GM18873 (cell line): ENCODE measurements at regions not wholly inside any gene's neighbourhood (a gene's known extent, or its start where the extent isn't known, plus 50 kb on each side); places are given as distances from the start of the nearest gene placed in this dataset.

Experiments used
- ATAC-seq: cut with Tn5 transposase; IDR thresholded peaks from one replicate; pipeline ENCODE4 v1.9.1; 2021; ENCODE audit warnings: mild to moderate bottlenecking, moderate library complexity, moderate number of reproducible peaks; ENCODE audit not compliant: unreplicated experiment, low FRiP score

DNA sequence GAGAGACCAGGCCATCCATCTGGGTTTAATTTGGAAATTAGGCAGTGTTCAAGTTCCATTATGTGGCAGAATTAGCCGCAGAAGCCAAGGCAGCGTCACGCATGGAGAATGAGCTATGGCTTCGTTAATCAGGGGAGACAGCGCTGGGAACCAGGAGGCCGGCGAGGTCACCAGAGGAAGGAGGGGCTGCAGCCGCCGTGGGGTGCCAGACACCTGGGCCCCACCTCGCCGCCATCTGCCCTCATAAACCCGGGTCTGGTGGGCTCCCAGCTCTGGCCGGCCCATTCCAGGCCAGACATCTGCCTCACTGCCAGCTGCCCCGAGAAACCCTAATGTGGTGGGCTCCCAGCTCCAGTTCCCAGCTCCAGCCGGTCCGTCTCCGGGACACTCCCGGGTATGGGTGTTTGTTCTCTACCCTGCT is 676.9 kb downstream of the BRD1 start:
- no peak for ATAC-seq

DNA sequence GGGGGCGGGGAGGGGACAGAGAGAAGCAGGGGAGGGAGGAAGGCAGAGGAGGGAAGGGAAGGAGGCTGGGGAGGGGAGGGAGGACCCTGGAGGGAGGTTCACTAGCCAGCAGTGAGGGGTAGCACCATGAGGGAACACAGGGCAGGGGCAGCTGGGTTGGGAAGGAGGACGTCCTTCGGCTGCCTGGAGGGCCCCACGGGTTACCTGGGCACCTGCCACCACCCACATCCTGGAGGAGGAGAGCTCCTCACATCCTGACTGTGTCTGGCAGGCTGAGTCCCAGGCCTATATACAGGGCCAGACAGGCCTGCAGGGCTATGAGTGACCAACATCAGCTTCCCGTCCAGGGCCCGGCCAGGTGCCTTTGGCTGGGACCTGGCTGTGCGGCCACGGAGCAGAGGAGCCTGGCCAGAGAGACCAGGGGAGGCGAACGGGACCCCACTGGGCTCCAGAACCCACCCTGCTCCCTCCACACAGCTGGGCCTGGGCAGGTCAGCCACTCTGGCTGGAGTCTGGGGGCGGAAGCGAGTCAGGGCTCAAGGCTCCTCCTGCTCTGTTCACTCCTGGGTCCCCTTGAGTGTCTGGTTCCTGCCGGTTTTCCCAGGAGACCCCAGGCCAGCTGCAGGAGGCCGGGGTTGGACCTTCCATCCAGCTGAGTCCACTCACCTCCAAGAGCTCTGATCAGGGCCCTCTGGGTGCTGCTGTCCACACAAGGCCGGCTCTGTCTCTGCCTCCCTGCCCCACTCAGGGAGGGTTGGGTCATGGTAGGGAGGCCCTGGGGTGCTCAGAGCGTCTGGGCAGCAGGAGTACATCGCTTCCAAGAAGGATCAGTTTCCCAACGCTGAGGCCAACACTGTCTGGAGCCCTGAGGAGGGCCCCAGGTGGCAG is 677.7 kb downstream of the BRD1 start:
- no peak for ATAC-seq

DNA sequence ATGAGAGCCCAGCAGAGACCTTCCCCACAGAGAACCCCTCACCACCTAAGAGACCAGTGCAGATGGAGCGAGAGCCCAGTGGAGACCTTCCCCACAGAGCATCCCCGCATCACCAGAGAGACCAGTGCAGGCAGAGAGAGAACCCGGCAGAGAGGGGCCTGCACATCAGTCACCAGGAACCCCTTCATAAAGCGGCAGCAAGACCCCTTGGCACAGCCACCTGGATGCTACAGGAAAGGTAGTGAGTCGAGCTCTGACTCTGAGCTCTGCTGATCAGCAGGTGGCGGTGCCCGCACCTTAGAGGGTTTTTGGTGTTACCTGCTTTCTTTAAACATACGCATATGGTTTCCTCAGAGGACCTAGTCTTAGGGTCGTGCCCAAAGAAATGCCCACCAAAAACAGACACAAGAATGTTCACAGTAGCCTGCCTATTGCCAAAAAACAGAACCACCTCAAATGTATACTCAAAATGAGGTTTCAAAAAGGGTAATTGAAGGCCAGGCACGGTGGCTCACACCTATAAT is 678.7 kb downstream of the BRD1 start:
- ATAC-seq = no peak

DNA sequence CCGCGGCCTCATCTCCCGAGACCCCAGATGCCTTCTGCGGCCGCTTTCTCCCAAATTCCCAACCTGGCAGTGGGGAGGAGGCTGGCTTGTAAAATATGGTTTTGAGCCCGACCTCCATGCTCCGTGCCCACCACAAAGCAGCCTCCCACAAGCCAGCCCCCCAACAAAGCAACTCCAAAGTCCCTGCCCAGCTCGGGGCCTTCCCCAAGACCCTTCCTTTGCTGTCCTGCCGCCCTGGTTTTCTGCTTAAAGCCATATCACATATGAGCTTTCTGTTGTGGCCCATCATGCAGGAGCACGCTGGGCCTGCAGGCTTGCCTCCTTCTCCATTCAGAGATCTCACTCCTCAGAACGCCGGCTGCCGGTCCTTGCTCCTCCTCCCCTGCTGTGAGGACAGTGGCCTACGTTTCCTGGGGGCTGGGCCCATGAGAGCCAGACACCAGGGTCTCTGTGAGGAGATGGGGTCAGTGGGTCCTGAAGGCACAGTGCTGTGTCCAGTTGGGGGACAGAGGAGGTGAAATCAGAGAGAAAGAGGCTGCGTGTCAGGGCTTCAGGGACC is 680.0 kb downstream of the BRD1 start:
- ATAC-seq = no peak

DNA sequence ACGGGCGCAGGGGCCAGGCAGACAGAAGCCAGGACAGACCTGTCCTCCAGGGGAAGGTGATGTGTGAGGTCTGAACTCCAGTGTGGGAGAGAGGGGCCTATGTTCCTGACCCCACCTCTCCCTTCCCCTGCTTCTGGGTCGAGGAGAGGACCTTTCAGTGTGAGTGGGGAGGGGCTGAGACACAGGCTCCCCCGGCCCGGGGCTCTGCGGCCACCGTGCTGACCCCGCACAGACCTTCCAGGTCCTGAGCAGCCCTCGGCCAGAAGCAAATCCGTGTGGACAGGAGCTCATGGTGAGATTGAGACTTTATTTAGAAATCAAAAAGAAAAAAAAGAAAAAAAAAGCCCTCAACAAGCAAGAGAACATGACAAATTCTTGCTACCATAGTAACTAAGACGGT is 680.5 kb downstream of the BRD1 start:
- ATAC-seq = no peak

DNA sequence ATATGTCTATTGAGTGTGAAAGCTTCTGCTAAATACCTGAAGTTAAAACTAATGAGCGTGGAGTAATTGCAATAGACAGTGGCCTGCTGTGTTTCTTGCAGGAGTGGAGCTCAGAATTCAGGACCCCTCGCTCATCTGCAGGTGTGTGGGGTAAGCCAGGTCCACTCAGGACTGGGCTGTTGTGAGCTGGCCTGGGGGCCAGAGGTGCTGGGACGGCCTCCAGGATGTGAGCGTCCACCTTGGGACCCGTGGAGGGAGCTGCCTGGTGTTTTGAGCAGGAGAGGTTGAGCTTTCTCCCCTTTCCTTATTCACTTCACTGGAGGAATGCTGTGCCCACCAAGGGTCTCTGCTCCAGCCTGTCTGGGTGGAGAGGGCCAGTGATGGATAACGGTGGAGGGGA is 681.2 kb downstream of the BRD1 start:
- no peak for ATAC-seq

DNA sequence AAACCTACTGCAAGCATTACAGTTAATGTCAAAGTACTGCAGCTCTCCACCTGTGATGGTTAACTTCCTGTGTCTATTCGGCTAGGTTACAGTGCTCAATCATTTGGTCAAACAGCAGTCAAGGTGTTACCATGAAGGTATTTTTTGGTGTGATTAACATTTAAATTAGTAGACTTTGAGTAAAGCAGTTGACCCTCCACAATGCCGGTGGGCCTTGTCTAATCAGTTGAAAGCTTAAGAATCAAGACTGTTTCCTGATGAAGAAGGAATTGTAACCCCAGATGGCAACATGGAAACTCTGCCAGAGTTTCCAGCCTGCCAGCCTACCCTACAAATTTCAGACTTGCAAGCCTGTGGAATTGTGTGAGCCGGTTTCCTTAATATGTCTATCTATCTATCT is 683.9 kb downstream of the BRD1 start:
- ATAC-seq = no peak

DNA sequence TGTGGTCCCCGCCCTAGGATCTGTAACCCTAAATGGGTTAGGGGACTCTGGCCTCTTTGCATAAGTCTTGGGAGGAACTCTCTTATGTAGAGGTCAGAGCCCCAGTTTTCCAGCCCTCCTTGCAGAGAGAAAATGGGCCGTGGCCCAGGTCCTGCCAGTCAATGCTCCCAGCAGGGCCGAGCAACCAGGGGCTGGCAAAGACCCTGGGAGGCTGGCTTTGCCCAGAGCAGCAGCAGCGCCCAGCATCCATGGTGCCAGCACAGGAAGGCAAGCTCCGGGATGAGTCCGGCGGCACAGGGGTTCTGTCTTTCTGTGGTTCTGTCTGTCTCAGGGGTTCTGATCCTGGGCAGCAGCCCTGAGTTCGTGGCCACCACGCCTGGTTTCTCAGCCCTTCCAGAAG is 684.8 kb downstream of the BRD1 start:
- ATAC-seq = no peak

DNA sequence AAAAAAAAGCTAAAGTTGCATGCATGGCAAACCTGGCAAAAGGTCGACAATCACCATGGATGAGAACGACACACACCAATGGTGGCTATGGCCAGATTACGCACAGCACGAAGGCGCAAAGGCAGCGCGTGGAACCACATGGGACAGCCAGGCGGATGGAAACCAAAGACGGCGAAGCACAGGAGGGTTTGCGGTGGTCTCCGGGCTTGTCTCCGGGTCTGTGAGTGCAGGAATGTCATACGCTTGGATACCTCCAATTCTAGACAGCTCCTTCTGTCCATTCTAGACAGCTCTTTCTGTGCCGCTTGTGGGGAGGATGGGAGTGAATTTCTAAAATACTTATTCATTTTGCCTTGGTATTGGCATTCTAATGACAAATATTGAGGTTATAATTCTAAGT is 685.4 kb downstream of the BRD1 start:
- no peak for ATAC-seq

DNA sequence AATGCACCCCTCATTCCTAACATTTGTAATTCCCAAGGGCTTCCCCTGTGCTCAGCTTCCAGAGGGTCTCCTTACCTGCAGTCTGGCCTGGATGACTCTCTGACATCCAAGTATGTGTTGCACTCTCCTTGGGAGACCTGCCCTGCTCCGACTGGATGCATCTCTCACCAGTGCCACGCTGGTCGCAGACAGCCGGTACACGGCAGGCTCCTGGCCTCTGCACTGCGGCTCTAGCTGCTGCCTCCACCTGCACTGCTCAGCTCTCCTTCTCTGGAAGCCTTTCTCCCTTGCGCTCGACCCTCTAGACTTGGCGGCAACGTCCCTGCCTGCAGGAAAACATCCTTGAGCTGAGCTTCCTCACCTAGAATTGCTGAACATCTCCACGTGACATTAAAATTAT is 685.9 kb downstream of the BRD1 start:
- ATAC-seq = no peak

DNA sequence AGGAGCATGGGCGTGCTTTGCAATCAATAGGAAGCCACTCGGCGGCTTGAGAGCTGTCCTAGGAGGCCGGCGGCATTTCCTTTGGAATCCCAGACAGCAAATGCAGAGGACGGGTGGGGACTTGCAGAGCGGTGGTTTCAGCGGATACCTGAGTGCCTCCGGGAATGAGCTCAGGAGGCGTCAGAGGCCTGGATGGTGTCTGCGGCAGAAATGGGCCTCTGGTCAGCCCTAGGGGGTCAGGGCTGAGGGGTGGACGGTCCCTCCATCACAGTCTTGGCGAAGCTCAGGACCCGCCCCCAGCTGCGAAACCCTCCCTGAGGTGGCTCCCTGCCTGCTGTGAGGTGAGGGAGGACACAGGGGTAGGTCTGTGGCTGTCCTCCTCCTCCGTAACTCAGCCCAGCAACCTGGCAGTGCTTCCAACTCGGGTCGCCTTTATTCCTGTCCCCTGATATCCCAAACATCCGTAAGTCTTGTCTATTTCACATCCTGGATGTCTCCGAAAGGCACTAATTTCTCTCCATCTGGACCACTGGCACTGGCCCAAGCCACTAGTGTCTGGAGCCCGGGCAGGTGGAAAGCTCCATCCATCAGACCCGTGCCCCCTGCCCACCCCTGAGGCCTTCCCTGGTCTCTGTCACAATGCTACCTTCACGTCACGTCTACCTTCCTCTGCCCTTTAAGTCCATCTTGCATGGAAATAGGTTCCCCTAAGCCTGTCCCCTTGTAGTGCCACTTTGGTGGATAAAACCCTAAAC is 686.6 kb downstream of the BRD1 start:
- ATAC-seq = no peak

DNA sequence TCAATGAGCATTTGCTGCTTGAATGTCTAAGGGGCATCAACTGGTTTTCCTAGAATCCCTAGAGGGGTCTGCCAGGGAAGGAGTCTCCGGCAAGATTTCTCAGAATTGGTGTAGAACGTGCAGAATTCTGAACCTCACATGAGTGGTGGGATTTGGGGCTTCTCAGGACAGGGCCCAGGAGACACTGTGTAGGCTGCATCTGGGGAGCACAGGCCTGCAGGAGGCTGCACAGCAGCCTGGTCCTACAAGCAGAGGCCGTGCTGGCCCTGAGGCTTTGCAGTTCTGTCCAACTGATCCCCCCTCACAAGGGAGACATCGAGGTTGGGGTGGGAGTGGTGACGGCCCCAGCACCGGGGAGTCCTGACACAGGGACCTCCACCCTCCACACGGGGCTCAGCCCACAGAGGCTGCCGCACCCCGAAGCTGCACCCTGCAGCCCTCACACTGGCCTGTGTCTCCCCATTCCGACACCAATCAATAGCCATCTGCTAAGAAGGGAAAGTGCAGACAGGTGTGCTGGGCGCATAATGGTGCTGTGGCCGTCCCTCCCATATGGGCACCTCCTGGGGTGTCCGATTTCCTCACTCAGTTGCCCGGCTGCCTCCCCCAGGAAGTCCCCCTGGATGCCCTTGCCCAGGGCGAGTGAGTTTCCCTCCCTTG is 688.1 kb downstream of the BRD1 start:
- ATAC-seq = no peak

DNA sequence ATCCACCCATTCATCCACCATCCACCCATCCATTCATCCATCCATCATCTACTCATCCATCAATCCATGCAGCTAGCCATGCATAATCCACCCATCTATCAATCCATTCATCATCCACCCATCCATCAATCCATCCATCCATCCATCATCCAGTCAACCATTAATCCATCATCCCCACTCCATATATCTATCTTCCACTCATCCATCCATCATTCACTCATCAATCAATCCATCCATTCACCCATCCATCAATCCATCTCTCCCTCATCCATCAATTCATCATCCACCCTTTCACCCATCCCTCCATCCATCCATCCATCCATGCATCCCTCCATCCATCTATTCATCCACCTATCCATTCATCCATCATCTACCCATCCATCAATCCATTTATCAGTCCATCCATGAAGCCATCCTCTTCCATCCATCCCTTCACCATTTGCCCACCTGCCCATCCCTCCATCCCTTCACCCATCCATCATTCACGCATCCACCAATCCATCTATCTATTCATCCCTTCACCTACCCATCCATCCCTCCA is 689.4 kb downstream of the BRD1 start:
- ATAC-seq = no peak

DNA sequence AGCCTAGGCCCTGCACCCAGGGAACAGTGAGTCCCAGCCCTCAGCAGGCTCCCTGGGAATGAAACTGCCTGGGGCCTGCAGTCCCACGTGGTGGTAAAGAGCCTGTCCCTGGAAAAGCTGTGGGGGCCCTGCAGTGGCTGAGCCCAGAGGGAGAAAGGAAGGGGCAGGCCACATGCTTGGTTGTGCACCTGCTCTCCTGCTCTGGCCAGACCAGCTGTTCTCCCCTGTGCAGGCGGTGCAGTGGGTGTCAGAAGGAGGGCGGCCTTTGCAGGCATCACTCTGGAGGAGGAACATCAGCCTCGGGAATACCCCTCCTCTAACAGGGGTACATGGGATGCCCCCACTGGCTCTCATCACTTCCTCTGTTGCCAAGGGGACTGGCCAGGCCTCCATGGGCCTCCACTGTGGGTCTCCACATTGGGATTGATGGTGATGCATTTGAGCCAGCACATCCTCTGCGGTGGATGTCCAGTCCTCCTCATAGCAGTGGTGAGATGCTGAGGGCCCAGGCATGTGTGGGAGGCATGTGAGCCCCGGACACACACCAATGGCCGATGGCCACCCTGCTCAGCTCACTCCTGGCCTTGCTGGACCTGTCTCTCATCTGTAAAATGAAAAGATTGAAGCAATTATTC is 690.4 kb downstream of the BRD1 start:
- no peak for ATAC-seq

DNA sequence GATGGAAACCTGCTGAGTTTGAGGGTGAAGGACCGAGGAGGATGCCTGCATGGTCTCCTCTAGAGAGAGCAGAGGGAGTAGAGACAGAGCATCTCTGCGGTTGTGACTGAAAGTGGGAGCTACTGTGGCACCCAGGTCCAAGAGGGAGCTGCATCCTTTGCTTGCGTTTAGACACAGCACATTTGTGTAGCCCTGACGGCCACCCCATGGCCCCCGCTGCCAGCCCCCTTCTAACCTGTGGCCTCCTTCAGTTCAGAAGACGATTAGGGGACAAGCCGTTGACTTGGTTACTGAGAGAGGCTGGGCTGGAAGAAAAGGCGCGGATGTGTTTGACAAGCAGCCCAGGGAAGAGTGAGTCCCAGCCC is 690.9 kb downstream of the BRD1 start:
- no peak for ATAC-seq

DNA sequence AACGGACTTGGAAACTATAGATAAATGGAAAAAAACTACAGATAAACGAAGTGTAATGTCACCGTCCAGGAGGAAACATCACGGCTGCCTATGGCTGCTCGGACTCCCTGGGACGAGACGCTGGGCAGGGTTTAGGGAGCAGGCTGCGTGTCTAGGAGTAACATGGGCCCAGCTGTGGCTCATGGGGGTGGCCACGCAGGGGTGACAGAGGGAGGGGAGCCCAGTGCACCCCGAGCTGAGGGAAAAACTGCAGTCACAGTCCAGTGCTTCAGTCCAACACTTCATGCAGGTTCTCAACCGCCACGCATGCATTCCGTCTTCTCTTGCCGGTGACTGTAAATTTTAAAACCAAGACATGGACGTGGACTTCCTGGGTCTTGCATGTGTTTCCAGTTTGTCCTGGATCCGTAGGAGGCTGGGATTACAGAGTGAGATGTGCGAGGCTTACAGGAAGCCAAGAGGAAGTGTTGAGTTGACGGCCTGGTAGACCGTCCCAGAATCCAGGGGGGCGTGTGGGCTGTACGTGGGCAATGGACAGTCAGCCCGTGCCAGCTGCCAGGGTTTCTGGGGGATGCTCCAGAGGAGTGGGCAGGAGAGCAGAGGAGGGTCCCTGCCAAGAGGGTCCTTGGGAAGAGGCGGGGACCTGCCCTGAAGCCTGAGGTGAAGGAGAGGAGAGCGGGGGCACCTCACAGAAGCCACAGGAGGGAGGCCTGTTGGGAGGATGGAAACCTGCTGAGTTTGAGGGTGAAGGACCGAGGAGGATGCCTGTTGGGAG is 691.4 kb downstream of the BRD1 start:
- no peak for ATAC-seq

DNA sequence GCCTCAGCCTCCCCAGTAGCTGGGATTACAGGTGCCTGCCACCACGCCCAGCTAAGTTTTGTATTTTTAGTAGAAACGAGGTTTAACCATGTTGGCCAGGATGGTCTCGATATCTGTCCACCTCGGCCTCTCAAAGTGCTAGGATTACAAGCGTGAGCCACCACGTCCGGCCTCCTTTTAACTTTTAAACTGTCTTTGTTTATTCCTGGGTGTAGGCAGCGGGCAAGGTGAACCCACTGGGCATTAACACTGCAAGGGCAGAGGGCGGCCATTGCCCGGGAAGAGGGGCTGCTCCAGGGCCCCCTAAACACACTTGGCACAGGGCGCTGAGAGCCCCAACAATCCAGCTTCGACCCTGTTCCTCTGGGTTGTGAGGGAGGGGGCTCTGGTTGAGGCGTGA is 693.6 kb downstream of the BRD1 start:
- ATAC-seq = no peak

DNA sequence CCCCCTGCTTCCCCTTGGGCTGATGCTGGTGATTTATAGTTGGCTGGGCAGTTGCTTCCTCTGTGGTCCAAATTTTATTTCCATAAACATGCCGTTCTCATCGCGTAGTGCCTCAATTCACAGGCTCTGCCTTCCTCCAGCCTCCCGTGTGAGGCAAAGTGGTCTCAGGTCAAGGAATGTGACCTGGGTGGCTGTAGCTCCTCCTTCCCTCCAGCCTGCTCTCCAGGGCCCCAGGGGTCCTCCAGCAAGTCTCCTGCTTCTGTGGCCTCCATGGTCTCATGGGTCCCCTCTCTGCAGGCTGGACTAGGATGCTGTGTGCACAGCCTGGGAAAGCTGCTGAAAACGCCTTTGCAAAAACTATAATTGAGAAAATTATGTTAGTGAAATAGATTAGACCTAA is 694.1 kb downstream of the BRD1 start:
- ATAC-seq = no peak

DNA sequence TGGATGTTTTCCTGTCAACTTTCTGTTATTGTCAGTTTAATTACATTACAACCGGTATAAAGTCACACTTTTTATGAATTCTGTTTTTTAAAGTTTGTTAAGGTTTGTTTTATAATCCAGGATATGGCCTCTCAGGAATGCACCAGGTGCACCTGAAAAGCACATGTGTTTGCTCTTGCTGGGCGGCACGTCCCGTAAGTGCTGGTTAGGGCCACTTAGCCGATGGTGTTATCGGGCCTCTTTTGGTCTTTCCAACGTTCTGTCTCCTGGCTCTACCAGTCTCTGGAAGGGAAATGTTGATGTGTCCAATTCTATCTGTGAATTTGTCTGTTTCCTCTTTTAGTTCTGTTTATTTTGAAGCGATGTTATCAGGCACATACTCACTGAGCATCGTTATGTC is 695.7 kb downstream of the BRD1 start:
- no peak for ATAC-seq
